GM12864 (cell line): ENCODE measurements at regions not wholly inside any gene's neighbourhood (a gene's known extent, or its start where the extent isn't known, plus 50 kb on each side); places are given as distances from the start of the nearest gene placed in this dataset.

ENCODE experiments used
- DNase-seq: peaks from one replicate; pipeline ENCODE4 v3.0.0-alpha.2; 2011; ENCODE audit warnings: low read depth
- H3K4me3 ChIP-seq: 2 replicates; pipeline ENCODE4 v1.5.1; 2011; ENCODE audit warnings: mild to moderate bottlenecking, low read depth, low read length, control low read depth
- TF ChIP-seq, protein P1 (sequence below): IDR thresholded peaks from 2 replicates; pipeline ENCODE4 v1.5.1; 2011; ENCODE audit warnings: low read depth, mild to moderate bottlenecking, moderate library complexity, low read length, control low read depth, inconsistent platforms; ENCODE audit errors: missing control alignments

DNA sequence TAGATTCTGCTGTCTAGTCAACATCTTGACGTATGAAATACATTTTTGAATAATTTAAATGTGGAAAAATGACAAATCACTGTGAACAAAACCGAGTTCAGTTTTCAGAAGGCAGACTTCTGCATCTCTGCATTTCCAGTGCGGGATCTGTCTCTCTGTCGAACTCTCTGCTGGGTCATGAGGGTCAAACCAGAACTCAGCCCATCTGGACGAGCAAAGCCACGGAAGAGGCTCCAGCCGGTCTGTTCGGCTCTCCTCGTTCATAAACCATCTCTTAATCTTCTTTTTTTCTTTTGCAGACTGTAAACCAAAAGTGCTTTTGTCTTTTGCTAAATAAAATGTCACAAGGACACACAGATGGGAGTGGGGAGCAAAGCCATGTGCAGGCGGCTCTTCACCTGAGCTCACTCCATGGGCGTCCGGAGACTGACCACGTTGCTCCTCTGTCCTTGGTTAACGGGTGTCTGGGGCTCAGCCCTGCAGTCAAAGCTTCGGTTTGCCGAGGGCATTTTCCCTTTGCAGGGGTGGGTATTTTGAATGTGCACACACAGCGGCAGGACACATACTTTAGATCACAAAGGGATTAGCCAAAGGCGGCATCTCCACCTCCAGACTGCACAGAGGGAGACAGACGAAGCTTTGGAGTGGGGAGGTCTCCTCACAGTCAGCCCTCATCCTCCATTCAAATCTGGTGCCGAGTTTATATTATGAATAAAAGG, 737.9 kb upstream of the SALL3 start:
- H3K4me3 ChIP-seq: no peak overlapping the region
- DNase-seq: no peak
- TF ChIP-seq, protein P1, sequence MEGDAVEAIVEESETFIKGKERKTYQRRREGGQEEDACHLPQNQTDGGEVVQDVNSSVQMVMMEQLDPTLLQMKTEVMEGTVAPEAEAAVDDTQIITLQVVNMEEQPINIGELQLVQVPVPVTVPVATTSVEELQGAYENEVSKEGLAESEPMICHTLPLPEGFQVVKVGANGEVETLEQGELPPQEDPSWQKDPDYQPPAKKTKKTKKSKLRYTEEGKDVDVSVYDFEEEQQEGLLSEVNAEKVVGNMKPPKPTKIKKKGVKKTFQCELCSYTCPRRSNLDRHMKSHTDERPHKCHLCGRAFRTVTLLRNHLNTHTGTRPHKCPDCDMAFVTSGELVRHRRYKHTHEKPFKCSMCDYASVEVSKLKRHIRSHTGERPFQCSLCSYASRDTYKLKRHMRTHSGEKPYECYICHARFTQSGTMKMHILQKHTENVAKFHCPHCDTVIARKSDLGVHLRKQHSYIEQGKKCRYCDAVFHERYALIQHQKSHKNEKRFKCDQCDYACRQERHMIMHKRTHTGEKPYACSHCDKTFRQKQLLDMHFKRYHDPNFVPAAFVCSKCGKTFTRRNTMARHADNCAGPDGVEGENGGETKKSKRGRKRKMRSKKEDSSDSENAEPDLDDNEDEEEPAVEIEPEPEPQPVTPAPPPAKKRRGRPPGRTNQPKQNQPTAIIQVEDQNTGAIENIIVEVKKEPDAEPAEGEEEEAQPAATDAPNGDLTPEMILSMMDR: no peak

DNA sequence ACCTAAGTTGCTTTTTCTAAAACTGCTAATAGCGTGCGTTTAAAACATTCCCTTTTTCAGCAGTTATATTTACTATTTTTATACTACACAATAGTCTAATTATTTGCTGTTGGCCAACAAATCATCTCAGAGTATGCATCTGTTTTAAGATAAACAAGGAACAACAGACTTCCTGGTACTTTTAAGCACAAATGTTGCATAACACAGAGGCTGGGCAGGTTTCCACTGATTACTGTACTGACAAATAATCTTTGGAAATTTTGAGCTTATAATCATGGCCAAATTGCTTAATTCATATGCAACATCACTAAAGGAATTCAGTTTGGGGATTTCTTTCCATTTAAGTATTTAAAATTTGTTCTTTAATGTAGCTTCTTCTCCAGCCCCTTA, 737.4 kb upstream of the SALL3 start:
- H3K4me3 ChIP-seq: no peak overlapping the region
- TF ChIP-seq, protein P1: no peak
- no peak for DNase-seq

DNA sequence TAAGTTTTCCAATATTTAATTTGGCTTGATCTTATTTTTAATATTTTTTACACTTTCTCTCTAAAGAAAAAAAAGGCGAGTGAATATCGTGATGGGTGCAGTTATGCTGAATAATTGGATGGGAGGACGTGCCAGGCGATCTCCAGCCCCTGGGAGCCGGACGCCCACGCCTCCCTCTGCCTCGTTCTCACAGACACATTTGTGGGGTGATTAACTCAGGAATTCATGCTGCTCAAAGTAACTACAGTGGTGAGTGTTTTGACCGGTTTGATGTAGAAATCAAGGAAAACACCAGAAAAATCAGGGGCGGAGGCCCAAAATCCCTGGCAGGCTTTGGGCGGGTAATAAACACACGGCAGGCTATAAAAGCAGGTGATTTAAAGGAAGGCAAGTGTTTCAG, 736.8 kb upstream of the SALL3 start:
- H3K4me3 ChIP-seq: no peak overlapping the region
- TF ChIP-seq, protein P1: no peak
- no peak for DNase-seq

DNA sequence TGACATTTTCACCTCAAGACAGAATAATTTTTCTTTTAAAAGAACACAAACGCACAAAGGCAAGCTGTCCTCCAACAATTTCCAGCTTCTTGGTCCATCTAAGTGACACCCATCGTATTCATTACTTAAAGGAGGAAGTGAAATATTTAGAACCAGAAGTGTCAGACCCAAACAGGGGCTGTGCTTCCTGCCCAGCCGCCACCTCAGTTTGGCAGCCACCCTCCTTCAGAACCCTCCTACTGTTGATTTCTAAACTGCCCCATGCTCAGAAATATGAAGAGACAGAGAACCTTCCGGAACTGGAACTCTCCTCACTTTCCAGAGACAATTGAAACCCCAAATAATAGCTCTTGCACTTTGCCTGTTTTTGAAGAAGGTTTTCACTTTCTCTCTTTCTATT, 734.8 kb upstream of the SALL3 start:
- H3K4me3 ChIP-seq: no peak overlapping the region
- no peak for DNase-seq
- TF ChIP-seq, protein P1: no peak

DNA sequence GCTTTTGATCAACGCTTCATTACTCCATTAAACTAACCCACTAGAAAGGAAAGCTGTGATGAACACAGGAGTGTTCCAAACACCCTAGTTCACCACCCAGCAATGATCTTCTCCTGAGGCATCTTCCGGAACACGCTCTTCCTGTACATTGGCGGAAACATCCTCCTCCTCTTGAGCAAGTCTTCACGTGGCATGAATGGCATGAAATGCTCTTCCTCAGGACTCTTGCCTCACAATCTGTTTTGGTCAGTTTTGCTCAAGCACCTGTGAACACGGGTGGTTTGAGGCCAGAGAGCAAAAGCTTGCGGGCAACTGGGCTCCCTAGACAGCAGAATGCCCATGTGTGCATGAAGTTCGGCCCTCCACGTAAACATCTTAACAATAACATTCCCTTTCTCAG, 734.2 kb upstream of the SALL3 start:
- no peak for DNase-seq
- no peak overlapping the region for H3K4me3 ChIP-seq
- TF ChIP-seq, protein P1: no peak

DNA sequence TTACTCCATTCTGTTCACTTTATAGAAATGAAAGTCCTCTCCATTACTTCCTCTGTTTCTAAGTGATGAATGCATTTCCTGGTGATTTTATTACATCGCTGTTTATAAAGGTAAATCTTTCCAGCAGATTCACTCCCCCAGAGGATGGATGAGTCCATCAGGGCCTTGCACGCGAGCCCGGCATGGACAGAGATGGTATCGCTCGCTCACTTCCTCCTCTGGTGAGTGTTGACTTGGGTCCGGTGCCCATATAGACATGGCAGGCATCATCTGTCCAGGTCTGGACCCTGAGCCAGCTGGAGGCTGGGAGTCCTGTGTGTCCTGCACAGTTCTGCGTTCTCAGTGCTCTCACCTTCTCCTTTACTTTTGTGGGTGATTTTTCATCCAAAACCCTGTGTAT, 733.6 kb upstream of the SALL3 start:
- H3K4me3 ChIP-seq: no peak overlapping the region
- TF ChIP-seq, protein P1: no peak
- no peak for DNase-seq

DNA sequence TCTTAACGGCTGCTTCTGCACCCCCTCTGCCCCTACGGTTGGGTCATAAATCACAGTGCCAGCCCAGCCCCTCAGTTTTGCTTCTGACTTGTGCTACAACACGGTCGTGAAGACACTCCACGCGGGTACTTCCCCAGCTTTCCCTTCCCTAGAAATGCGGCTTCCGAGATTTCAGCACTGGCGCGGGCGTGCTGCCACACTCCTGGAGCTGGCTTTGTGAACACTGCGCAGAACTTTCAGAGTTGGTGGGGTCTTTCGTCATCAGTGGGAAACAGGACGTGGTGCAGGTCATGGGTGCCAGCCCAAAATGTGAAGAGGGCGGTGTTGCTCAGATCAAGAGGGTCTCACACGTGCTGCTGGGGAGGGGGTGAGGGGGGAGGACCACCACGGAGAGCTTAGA, 733.0 kb upstream of the SALL3 start:
- TF ChIP-seq, protein P1: no peak
- no peak overlapping the region for H3K4me3 ChIP-seq
- no peak for DNase-seq
